HCT116 (cell line): ENCODE measurements at regions not wholly inside any gene's neighbourhood (a gene's known extent, or its start where the extent isn't known, plus 50 kb on each side); places are given as distances from the start of the nearest gene placed in this dataset.

Experiments
- ATAC-seq: fragments of 200-7000 bp; cut with Tn5 transposase; 2 replicates; pipeline ENCODE4 v1.9.1; 2020; ENCODE audit warnings: mild to moderate bottlenecking, moderate library complexity
- BruUV-seq: library from RNA; stranded (reverse); fragments of 400-500 nt; replicated peaks from 2 replicates; lab custom pipeline; 2021; lab: Mats Ljungman, UMichigan
- CTCF ChIA-PET: fragments of 300-600 bp; sonication (Branson Sonifier 250); formaldehyde crosslinking; loops from one replicate; lab custom pipeline; 2021; ENCODE audit warnings: antibody characterized with exemption; lab: Charles Lee
- POLR2A ChIA-PET: fragments of 300-600, 350-600 bp; sonication (Branson Sonifier 250); formaldehyde crosslinking; loops from one replicate; lab custom pipeline; 2021; ENCODE audit warnings: antibody characterized with exemption; lab: Charles Lee
- RAD21 ChIA-PET, 2 experiments: fragments of 300-600 bp; sonication (Branson Sonifier 250); formaldehyde crosslinking; loops; one replicate each; lab custom pipeline; 2023; ENCODE audit warnings: low total read pairs in 2 of 2; ENCODE audit not compliant: uncharacterized antibody in 2 of 2, unreplicated experiment in 2 of 2, low non-redundant PET in 1 of 2; lab: Charles Lee
- DNase-seq: peaks from one replicate; pipeline ENCODE4 v3.0.0-alpha.2; 2010; ENCODE audit warnings: low read depth, low spot score
- H2AFZ ChIP-seq: fragments of 200-600 bp; shearing (Covaris generic), sonication (generic); 2 replicates; pipeline ENCODE4 v1.6.1; 2017; ENCODE audit warnings: low read depth, mixed run types, mixed read lengths, antibody characterized with exemption, low read length; ENCODE audit not compliant: poor library complexity, severe bottlenecking
- H3K27ac ChIP-seq: 2 replicates; pipeline ENCODE4 v1.5.1; 2012; ENCODE audit warnings: low read depth, low read length
- H3K27me3 ChIP-seq: fragments of 200-600 bp; sonication (generic); 2 replicates; pipeline ENCODE4 v1.6.1; 2016; ENCODE audit warnings: mixed run types, low read length, mixed read lengths; ENCODE audit not compliant: insufficient read depth
- H3K36me3 ChIP-seq, 2 experiments: fragments of 200-500 bp in 1 of 2; fragments of 200-600 bp in 1 of 2; sonication (Bioruptor generic) in 1 of 2; sonication (generic) in 1 of 2; 2 replicates each; pipeline versions ENCODE4 v1.5.1 to v1.6.1; 2014 to 2016; ENCODE audit warnings: low read length in 2 of 2, inconsistent platforms in 1 of 2, mixed read lengths in 1 of 2, mixed run types in 1 of 2; ENCODE audit not compliant: insufficient read depth in 2 of 2, control insufficient read depth in 1 of 2
- H3K4me1 ChIP-seq, 2 experiments: fragments of 200-600 bp in 1 of 2; sonication (generic) in 1 of 2; 2 replicates each; pipeline versions ENCODE4 v1.5.1 to v1.6.1; 2012 to 2017; ENCODE audit warnings: low read length in 2 of 2, inconsistent platforms in 1 of 2, mild to moderate bottlenecking in 1 of 2, mixed read lengths in 1 of 2, mixed run types in 1 of 2, moderate library complexity in 1 of 2; ENCODE audit not compliant: insufficient read depth in 2 of 2, control insufficient read depth in 1 of 2
- H3K4me2 ChIP-seq: fragments of 200-600 bp; sonication (generic); 2 replicates; pipeline ENCODE4 v1.6.1; 2017; ENCODE audit warnings: mixed run types, low read length, mixed read lengths
- H3K4me3 ChIP-seq, 2 experiments: fragments of 200-600 bp in 1 of 2; sonication (generic) in 1 of 2; replicated peaks in 1 of 2; 2 replicates each; pipeline ENCODE4 v1.5.1; 2011 to 2016; ENCODE audit warnings: low read length in 2 of 2, control low read depth in 1 of 2, low read depth in 1 of 2, mild to moderate bottlenecking in 1 of 2, mixed read lengths in 1 of 2, mixed run types in 1 of 2
- H3K79me2 ChIP-seq: fragments of 200-600 bp; sonication (generic); 2 replicates; pipeline ENCODE4 v1.6.1; 2017; ENCODE audit warnings: mild to moderate bottlenecking, mixed run types, low read length, moderate library complexity, mixed read lengths; ENCODE audit not compliant: insufficient read depth
- H3K9ac ChIP-seq: fragments of 200-600 bp; sonication (generic); 2 replicates; pipeline ENCODE4 v1.6.1; 2016; ENCODE audit warnings: low read length, mixed read lengths
- H3K9me2 ChIP-seq: fragments of 200-600 bp; sonication (generic), shearing (Covaris generic); 2 replicates; pipeline ENCODE4 v1.6.1; 2017; ENCODE audit warnings: mixed run types, mild to moderate bottlenecking, moderate library complexity; ENCODE audit not compliant: insufficient read depth
- H3K9me3 ChIP-seq, 2 experiments: fragments of 200-500 bp in 1 of 2; fragments of 200-600 bp in 1 of 2; sonication (Bioruptor generic) in 1 of 2; sonication (generic) in 1 of 2; 2 replicates each; pipeline ENCODE4 v1.6.1; 2014 to 2017; ENCODE audit warnings: low read length in 2 of 2, mixed read lengths in 2 of 2, inconsistent platforms in 1 of 2, low read depth in 1 of 2, mild to moderate bottlenecking in 1 of 2, mixed run types in 1 of 2, moderate library complexity in 1 of 2; ENCODE audit not compliant: control insufficient read depth in 1 of 2, insufficient read depth in 1 of 2
- H4K20me1 ChIP-seq: fragments of 200-600 bp; sonication (generic), shearing (Covaris generic); 2 replicates; pipeline ENCODE4 v1.6.1; 2017; ENCODE audit warnings: mixed run types, mild to moderate bottlenecking, moderate library complexity; ENCODE audit not compliant: insufficient read depth
- CBX3 ChIP-seq: IDR thresholded peaks from 2 replicates; pipeline ENCODE4 v1.6.1; 2012; ENCODE audit warnings: low read depth
- CEBPB ChIP-seq: IDR thresholded peaks from 2 replicates; pipeline ENCODE4 v1.6.1; 2012; ENCODE audit warnings: low read depth
- EGR1 ChIP-seq: IDR thresholded peaks from 2 replicates; pipeline ENCODE4 v1.6.1; 2012; ENCODE audit warnings: low read depth
- EZH2 ChIP-seq: fragments of 200-600 bp; sonication (generic); IDR thresholded peaks from 2 replicates; pipeline ENCODE4 v1.6.1; 2017; ENCODE audit warnings: antibody characterized with exemption, mixed run types
- EZH2phosphoT487 ChIP-seq: fragments of 200-600 bp; IDR thresholded peaks from 2 replicates; pipeline ENCODE4 v1.6.1; 2018; ENCODE audit warnings: antibody characterized with exemption, borderline replicate concordance
- JUND ChIP-seq: IDR thresholded peaks from 2 replicates; pipeline ENCODE4 v1.6.1; 2012
- POLR2AphosphoS5 ChIP-seq: IDR thresholded peaks from 2 replicates; pipeline ENCODE4 v1.6.1; 2011; ENCODE audit warnings: mild to moderate bottlenecking, low read depth, low read length, moderate library complexity
- RAD21 ChIP-seq: IDR thresholded peaks from 2 replicates; pipeline ENCODE4 v1.6.1; 2012; ENCODE audit warnings: low read depth, mild to moderate bottlenecking
- SIN3A ChIP-seq: IDR thresholded peaks from 2 replicates; pipeline ENCODE4 v1.6.1; 2012; ENCODE audit warnings: low read depth
- SP1 ChIP-seq: IDR thresholded peaks from 2 replicates; pipeline ENCODE4 v1.6.1; 2012; ENCODE audit warnings: low read depth
- SRF ChIP-seq: IDR thresholded peaks from 2 replicates; pipeline ENCODE4 v1.6.1; 2012; ENCODE audit warnings: low read depth
- TCF7L2 ChIP-seq: IDR thresholded peaks from 2 replicates; pipeline ENCODE4 v1.7.0; 2011; ENCODE audit warnings: borderline replicate concordance, inconsistent platforms; ENCODE audit not compliant: insufficient read depth, insufficient read length; ENCODE audit errors: extremely low read depth
- YY1 ChIP-seq: IDR thresholded peaks from 2 replicates; pipeline ENCODE4 v1.6.1; 2011; ENCODE audit warnings: low read length, low read depth, moderate library complexity, mild to moderate bottlenecking; ENCODE audit not compliant: insufficient replicate concordance; ENCODE audit errors: extremely low read depth
- ZFX ChIP-seq: fragments of 450-650 bp; IDR thresholded peaks from 2 replicates; pipeline ENCODE4 v1.6.1; 2017
- intact Hi-C: fragments of 100-400 bp; cut with micrococcal nuclease; formaldehyde crosslinking; loops from 2 replicates; pipeline ENCODE4 v1.10.0; 2022
- TF ChIP-seq, protein P1 (sequence below): IDR thresholded peaks from 2 replicates; pipeline ENCODE4 v1.6.1; 2011; ENCODE audit warnings: mild to moderate bottlenecking, low read length, moderate library complexity; ENCODE audit not compliant: insufficient replicate concordance; ENCODE audit errors: extremely low read depth
- TF ChIP-seq, protein P2 (sequence below), 3 experiments: fragments of 200-600 bp in 1 of 3; sonication (generic) in 1 of 3; IDR thresholded peaks in 2 of 3; conservative IDR thresholded peaks in 1 of 3; 2 replicates each; pipeline ENCODE4 v1.5.1; 2012 to 2017; ENCODE audit warnings: low read depth in 2 of 3, low read length in 2 of 3, antibody characterized with exemption in 1 of 3, borderline replicate concordance in 1 of 3, control low read depth in 1 of 3, mild to moderate bottlenecking in 1 of 3, mixed read lengths in 1 of 3, mixed run types in 1 of 3, moderate library complexity in 1 of 3; ENCODE audit not compliant: insufficient read depth in 1 of 3
- TF ChIP-seq, protein P3 (sequence below): IDR thresholded peaks from 2 replicates; pipeline ENCODE4 v1.6.1; 2012

DNA sequence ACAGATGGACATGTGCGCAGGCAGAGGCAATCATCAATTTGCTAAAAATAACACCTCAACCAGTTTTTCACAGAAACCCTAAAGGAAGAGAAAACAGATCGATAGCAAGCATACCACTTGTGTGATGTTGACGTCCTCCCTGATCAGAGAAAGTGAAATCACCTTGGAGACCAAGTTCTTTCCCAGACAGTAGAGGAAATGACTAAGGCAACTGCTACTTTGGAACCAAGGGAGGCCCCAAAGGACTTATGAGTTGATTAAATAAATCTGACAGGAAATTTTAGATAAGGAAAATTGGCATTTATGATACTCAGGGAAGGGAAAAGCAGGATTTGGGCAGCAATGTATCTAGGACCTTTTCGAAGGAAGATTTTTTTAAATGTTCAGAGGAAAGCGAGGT lies 267.1 kb upstream of the ASIC2 start:
- intact Hi-C loops, result no loop called here
- ChIA-PET CTCF (no interaction called here), RAD21 (no interaction called here), POLR2A (no interaction called here)
- Histone ChIP-seq H3K36me3 (no peaks in the 10 kb centered on the region), H3K9ac (no peak overlapping the region), H2AFZ (no peak overlapping the region), H3K79me2 (no peaks in the 10 kb centered on the region), H3K9me2 (no peaks in the 10 kb centered on the region), H3K9me3 (peaks cover 0 to 16% of the 10 kb centered on the region in 2 experiments; a peak in 2 of 4 replicates), H3K27ac (no peak overlapping the region), H3K27me3 (no peaks in the 10 kb centered on the region), H4K20me1 (no peaks in the 10 kb centered on the region), H3K4me2 (no peak overlapping the region), H3K4me1 (no peaks in the 10 kb centered on the region), H3K4me3 (no peak overlapping the region)
- no peak for DNase-seq
- BruUV-seq, result no TSS peak
- TF ChIP-seq RAD21, result no peak
- no peak for TF ChIP-seq TCF7L2
- TF ChIP-seq SRF, result no peak
- TF ChIP-seq, protein P1, sequence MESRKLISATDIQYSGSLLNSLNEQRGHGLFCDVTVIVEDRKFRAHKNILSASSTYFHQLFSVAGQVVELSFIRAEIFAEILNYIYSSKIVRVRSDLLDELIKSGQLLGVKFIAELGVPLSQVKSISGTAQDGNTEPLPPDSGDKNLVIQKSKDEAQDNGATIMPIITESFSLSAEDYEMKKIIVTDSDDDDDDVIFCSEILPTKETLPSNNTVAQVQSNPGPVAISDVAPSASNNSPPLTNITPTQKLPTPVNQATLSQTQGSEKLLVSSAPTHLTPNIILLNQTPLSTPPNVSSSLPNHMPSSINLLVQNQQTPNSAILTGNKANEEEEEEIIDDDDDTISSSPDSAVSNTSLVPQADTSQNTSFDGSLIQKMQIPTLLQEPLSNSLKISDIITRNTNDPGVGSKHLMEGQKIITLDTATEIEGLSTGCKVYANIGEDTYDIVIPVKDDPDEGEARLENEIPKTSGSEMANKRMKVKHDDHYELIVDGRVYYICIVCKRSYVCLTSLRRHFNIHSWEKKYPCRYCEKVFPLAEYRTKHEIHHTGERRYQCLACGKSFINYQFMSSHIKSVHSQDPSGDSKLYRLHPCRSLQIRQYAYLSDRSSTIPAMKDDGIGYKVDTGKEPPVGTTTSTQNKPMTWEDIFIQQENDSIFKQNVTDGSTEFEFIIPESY, result no peak
- no peak for TF ChIP-seq CEBPB
- no peak for TF ChIP-seq CBX3
- TF ChIP-seq ZFX, result no peak
- TF ChIP-seq, protein P2, sequence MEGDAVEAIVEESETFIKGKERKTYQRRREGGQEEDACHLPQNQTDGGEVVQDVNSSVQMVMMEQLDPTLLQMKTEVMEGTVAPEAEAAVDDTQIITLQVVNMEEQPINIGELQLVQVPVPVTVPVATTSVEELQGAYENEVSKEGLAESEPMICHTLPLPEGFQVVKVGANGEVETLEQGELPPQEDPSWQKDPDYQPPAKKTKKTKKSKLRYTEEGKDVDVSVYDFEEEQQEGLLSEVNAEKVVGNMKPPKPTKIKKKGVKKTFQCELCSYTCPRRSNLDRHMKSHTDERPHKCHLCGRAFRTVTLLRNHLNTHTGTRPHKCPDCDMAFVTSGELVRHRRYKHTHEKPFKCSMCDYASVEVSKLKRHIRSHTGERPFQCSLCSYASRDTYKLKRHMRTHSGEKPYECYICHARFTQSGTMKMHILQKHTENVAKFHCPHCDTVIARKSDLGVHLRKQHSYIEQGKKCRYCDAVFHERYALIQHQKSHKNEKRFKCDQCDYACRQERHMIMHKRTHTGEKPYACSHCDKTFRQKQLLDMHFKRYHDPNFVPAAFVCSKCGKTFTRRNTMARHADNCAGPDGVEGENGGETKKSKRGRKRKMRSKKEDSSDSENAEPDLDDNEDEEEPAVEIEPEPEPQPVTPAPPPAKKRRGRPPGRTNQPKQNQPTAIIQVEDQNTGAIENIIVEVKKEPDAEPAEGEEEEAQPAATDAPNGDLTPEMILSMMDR (IDR thresholded peaks at IDR 0.05 in 2 of 3, conservative IDR thresholded peaks at IDR 0.05 in 1 of 3; ENCODE audit: borderline replicate concordance in 1 of 3, insufficient read depth in 1 of 3, low read depth in 2 of 3, low read length in 2 of 3), result no peak
- no peak for TF ChIP-seq EGR1
- TF ChIP-seq, protein P3, sequence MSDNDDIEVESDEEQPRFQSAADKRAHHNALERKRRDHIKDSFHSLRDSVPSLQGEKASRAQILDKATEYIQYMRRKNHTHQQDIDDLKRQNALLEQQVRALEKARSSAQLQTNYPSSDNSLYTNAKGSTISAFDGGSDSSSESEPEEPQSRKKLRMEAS, result no peak
- TF ChIP-seq POLR2AphosphoS5, result no peak
- no peak for TF ChIP-seq SIN3A
- TF ChIP-seq YY1, result no peak
- no peak for TF ChIP-seq EZH2phosphoT487
- TF ChIP-seq SP1, result no peak
- no peak for TF ChIP-seq JUND
- TF ChIP-seq EZH2, result no peak
- ATAC-seq, result no peak
